ENCODE measurements at regions not wholly inside any gene's neighbourhood (a gene's known extent, or its start where the extent isn't known, plus 50 kb on each side); places are given as distances from the start of the nearest gene placed in this dataset.

GRCh38 chr11:121829159-121829643 lies 286.8 kb downstream of the BLID start:
- peaks cover 0 to 7% of the 10 kb centered on the region in 2 experiments for H3K36me3 ChIP-seq (replicated peaks in 1 of 2; ENCODE audit: control insufficient read depth in 1 of 2, insufficient read depth in 2 of 2, low read length in 1 of 2)
- 4% methylated on average over 2 of the region's 2 CpGs for WGBS (ENCODE audit: low lambda C conversion rate)
- peak overlapping the region; percentile 52 for H3K4me2 ChIP-seq
- H3K4me1 ChIP-seq (ENCODE audit: control insufficient read depth in 1 of 2, insufficient read depth in 2 of 2, low read depth in 1 of 2, low read length in 1 of 2): peaks cover 0 to 6% of the 10 kb centered on the region in 2 experiments; a peak in 2 of 4 replicates
- peak overlapping the region in 1 of 2 experiments; percentile 42; a peak in 1 of 4 replicates for H3K4me3 ChIP-seq (ENCODE audit: low read depth in 2 of 2, low read length in 1 of 2)
- peak overlapping the region; percentile 63 for H3K9ac ChIP-seq
- peak overlapping the region; percentile 39 to 96; a peak in 3 of 4 replicates for H3K27ac ChIP-seq (ENCODE audit: low read depth in 2 of 2, low read length in 1 of 2)
- no peaks in the 10 kb centered on the region for H3K27me3 ChIP-seq (ENCODE audit: insufficient read depth)
- peaks cover 29% of the 10 kb centered on the region for H3F3A ChIP-seq (replicated peaks; ENCODE audit: insufficient read depth)
- no peak for DNase-seq
- no peaks in the 10 kb centered on the region for H3K79me2 ChIP-seq (ENCODE audit: insufficient read depth)
- POLR2A ChIA-PET: no interaction called here
- peak overlapping the region; percentile 23; the same call in 1 of the 2 replicates for H2AFZ ChIP-seq (ENCODE audit: low read depth)
- no peaks in the 10 kb centered on the region for H4K20me1 ChIP-seq (ENCODE audit: insufficient read depth)
- H3K9me2 ChIP-seq: no peaks in the 10 kb centered on the region
- CTCF ChIA-PET: interaction anchor here (1.4 kb wide), 1 partner anchor 9 kb away, joined by 4 read pairs; no protein-coding TSS in a partner anchor
- H3K9me3 ChIP-seq: peaks cover 15% of the 10 kb centered on the region
- TF ChIP-seq RAD21 (IDR thresholded peaks at IDR 0.05; ENCODE audit: low read length) (no peak), JUND (IDR thresholded peaks at IDR 0.05) (peak; percentile 81), ELF1 (IDR thresholded peaks at IDR 0.05) (no peak), NFIC (IDR thresholded peaks at IDR 0.05; ENCODE audit: borderline replicate concordance) (peak; percentile 59), IRF3 (IDR thresholded peaks at IDR 0.05; ENCODE audit: low read depth, low read length) (no peak), FOXM1 (IDR thresholded peaks at IDR 0.05; ENCODE audit: low read depth) (peak; percentile 69; the same call in 1 of the 2 replicates), MXI1 (IDR thresholded peaks at IDR 0.05; ENCODE audit: low read depth, low read length) (no peak), EP300 (IDR thresholded peaks at IDR 0.05; ENCODE audit: borderline replicate concordance in 1 of 2, low read depth in 1 of 2, low read length in 1 of 2) (peak in 1 of 2 experiments; percentile 85; a peak in 1 of 4 replicates), GABPA (IDR thresholded peaks at IDR 0.05; ENCODE audit: low read depth) (peak; percentile 55; the same call in 1 of the 2 replicates), SIN3A (IDR thresholded peaks at IDR 0.05; ENCODE audit: borderline replicate concordance, low read depth, low read length) (no peak), RCOR1 (IDR thresholded peaks at IDR 0.05; ENCODE audit: low read length) (no peak), RFX5 (IDR thresholded peaks at IDR 0.05; ENCODE audit: low read length) (no peak), YY1 (IDR thresholded peaks at IDR 0.05; ENCODE audit: low read depth) (peak; percentile 59; the same call in 1 of the 2 replicates), POLR2AphosphoS5 (IDR thresholded peaks at IDR 0.05; ENCODE audit: low read depth, low read length) (peak; percentile 65; the same call in 1 of the 2 replicates), CTCF (IDR thresholded peaks at IDR 0.05) (no peak), TAF1 (IDR thresholded peaks at IDR 0.05; ENCODE audit: borderline replicate concordance, low read depth, low read length) (no peak; the same call in 1 of the 2 replicates), FOSL2 (IDR thresholded peaks at IDR 0.05; ENCODE audit: borderline replicate concordance, low read depth) (peak; percentile 87), GATA2 (CRISPR knock-in tag; IDR thresholded peaks at IDR 0.05) (no peak), REST (IDR thresholded peaks at IDR 0.05; ENCODE audit: low read depth, low read length) (no peak), NRF1 (IDR thresholded peaks at IDR 0.05; ENCODE audit: low read depth, low read length) (no peak), CHD2 (IDR thresholded peaks at IDR 0.05; ENCODE audit: low read length, partially characterized antibody) (no peak), FOXJ3 (CRISPR knock-in tag; IDR thresholded peaks at IDR 0.05) (no peak)
- TF ChIP-seq, protein P1, sequence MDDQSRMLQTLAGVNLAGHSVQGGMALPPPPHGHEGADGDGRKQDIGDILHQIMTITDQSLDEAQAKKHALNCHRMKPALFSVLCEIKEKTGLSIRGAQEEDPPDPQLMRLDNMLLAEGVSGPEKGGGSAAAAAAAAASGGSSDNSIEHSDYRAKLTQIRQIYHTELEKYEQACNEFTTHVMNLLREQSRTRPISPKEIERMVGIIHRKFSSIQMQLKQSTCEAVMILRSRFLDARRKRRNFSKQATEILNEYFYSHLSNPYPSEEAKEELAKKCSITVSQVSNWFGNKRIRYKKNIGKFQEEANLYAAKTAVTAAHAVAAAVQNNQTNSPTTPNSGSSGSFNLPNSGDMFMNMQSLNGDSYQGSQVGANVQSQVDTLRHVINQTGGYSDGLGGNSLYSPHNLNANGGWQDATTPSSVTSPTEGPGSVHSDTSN (IDR thresholded peaks at IDR 0.05): peak; percentile 65
- TF ChIP-seq, protein P2, sequence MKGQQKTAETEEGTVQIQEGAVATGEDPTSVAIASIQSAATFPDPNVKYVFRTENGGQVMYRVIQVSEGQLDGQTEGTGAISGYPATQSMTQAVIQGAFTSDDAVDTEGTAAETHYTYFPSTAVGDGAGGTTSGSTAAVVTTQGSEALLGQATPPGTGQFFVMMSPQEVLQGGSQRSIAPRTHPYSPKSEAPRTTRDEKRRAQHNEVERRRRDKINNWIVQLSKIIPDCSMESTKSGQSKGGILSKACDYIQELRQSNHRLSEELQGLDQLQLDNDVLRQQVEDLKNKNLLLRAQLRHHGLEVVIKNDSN (IDR thresholded peaks at IDR 0.05; ENCODE audit: borderline replicate concordance, low read depth): no peak
- TF ChIP-seq, protein P3, sequence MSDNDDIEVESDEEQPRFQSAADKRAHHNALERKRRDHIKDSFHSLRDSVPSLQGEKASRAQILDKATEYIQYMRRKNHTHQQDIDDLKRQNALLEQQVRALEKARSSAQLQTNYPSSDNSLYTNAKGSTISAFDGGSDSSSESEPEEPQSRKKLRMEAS (IDR thresholded peaks at IDR 0.05; ENCODE audit: low read depth): peak; percentile 75
